ENCODE measurements at regions not wholly inside any gene's neighbourhood (a gene's known extent, or its start where the extent isn't known, plus 50 kb on each side); places are given as distances from the start of the nearest gene placed in this dataset.

GRCh38 chrX:16258882-16259281 lies 91.6 kb downstream of the MAGEB17 start:
- TF ChIP-seq CTCF (IDR thresholded peaks at IDR 0.05; ENCODE audit: low read depth, low read length), result no peak
- no peak for DNase-seq (ENCODE audit: extremely low read depth, low read depth)

GRCh38 chrX:16267431-16267830 lies 100.2 kb downstream of the MAGEB17 start:
- no peak for TF ChIP-seq CTCF (IDR thresholded peaks at IDR 0.05; ENCODE audit: low read depth, low read length)
- DNase-seq (ENCODE audit: extremely low read depth, low read depth), result no peak

GRCh38 chrX:16268206-16268605 lies 100.9 kb downstream of the MAGEB17 start:
- no peak for DNase-seq (ENCODE audit: extremely low read depth, low read depth)
- TF ChIP-seq CTCF (IDR thresholded peaks at IDR 0.05; ENCODE audit: low read depth, low read length), result no peak

GRCh38 chrX:16278927-16279326 lies 111.6 kb downstream of the MAGEB17 start:
- no peak for DNase-seq (ENCODE audit: extremely low read depth, low read depth)
- no peak for TF ChIP-seq CTCF (IDR thresholded peaks at IDR 0.05; ENCODE audit: low read depth, low read length)

- DNase-seq (ENCODE audit: extremely low read depth, low read depth), result no peak
- TF ChIP-seq CTCF (IDR thresholded peaks at IDR 0.05; ENCODE audit: low read depth, low read length), result no peak
These were observed 114.9 kb downstream of the MAGEB17 start for GRCh38 chrX:16282209-16282608.

GRCh38 chrX:16284842-16285241 lies 117.6 kb downstream of the MAGEB17 start:
- TF ChIP-seq CTCF (IDR thresholded peaks at IDR 0.05; ENCODE audit: low read depth, low read length), result no peak
- no peak for DNase-seq (ENCODE audit: extremely low read depth, low read depth)

- no peak for TF ChIP-seq CTCF (IDR thresholded peaks at IDR 0.05; ENCODE audit: low read depth, low read length)
- DNase-seq (ENCODE audit: extremely low read depth, low read depth), result no peak
These were observed 123.7 kb downstream of the MAGEB17 start for GRCh38 chrX:16290997-16291396.
